Activated CD4-positive, alpha-beta T cell treated with anti-CD3 and anti-CD28 coated beads, Interleukin-2, amount 10 ng/mL, durations not matched to agents 24 days and 14 days (primary cell): ENCODE measurements at regions not wholly inside any gene's neighbourhood (a gene's known extent, or its start where the extent isn't known, plus 50 kb on each side); places are given as distances from the start of the nearest gene placed in this dataset.
"Not testable (repeated sequence)": the region's sequence is repeated elsewhere in the genome, so short reads cannot be mapped to it uniquely, and the experiment has no call there.

Experiments used
- DNase-seq: peaks from one replicate; pipeline ENCODE4 v3.0.0; 2022
- H3K27ac Mint-ChIP-seq: one replicate; pipeline ENCODE4 v1.8.0; 2022; ENCODE audit warnings: mild to moderate bottlenecking, mixed read lengths
- H3K27me3 Mint-ChIP-seq: one replicate; pipeline ENCODE4 v1.8.0; 2022; ENCODE audit warnings: mixed read lengths
- H3K36me3 Mint-ChIP-seq: one replicate; pipeline ENCODE4 v1.8.0; 2022; ENCODE audit warnings: low read depth, mild to moderate bottlenecking, mixed read lengths
- H3K4me1 Mint-ChIP-seq: one replicate; pipeline ENCODE4 v1.8.0; 2021; ENCODE audit warnings: mixed read lengths
- H3K4me3 Mint-ChIP-seq: one replicate; pipeline ENCODE4 v1.8.0; 2022; ENCODE audit warnings: mild to moderate bottlenecking, moderate library complexity, mixed read lengths
- H3K9me3 Mint-ChIP-seq: one replicate; pipeline ENCODE4 v1.8.0; 2021; ENCODE audit warnings: mixed read lengths
- intact Hi-C: fragments of 100-400 bp; cut with micrococcal nuclease; formaldehyde crosslinking; loops from one replicate; pipeline ENCODE4 v1.15.1; 2023

DNA sequence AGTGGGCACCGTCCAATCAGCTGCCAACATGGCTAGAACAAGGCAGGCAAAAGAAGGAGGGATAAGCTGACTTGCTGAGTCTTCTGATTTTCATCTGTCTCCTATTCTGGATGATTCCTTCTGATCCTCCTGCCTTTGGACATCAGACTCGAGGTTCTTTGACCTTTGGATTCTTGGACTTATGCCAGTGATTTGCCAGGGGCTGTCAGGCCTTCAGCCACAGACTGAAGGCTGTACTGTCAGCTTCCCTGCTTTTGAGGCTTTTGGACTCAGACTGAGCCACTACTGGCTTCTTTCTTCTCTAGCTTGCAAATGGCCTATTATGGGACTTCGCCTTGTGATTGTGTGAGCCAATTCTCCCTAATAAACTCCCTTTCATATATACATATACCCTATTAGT, 146.8 kb upstream of the IFNE start:
- Mint-ChIP-seq H3K9me3 (peaks cover 10% of the 10 kb centered on the region), H3K4me1 (peaks cover 11% of the 10 kb centered on the region)
- H3K27me3 Mint-ChIP-seq, H3K4me3 Mint-ChIP-seq, DNase-seq, H3K36me3 Mint-ChIP-seq, H3K27ac Mint-ChIP-seq: not testable (repeated sequence)
- intact Hi-C loops, result loop anchor here (5.0 kb wide), 1 partner anchor 58 kb away; no protein-coding TSS in a partner anchor

DNA sequence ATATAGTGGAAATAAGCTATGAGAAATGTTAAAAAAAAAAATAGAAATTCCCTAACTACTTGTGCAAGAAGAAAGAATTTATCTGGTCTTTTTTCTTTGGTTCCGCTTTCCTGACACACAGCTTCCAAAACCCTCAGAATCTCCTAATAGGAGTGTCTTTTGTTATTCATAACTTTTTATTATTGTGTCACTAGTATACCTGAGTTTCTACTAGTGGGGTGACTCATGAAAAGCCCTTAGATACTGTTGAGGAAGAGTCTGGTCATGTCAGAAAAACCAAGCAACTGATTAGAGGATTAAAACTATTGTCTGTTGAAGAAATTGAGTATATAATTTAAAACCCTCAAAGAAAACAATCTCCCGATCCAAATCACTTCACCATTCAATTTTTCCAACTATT, 152.8 kb upstream of the IFNE start:
- H3K9me3 Mint-ChIP-seq, result peaks cover 3% of the 10 kb centered on the region
- H3K36me3 Mint-ChIP-seq, result no peaks in the 10 kb centered on the region
- H3K4me1 Mint-ChIP-seq, result no peaks in the 10 kb centered on the region
- peaks cover 2% of the 10 kb centered on the region for H3K27me3 Mint-ChIP-seq
- no peak for DNase-seq
- intact Hi-C loops, result no loop called here
- no peak overlapping the region for H3K4me3 Mint-ChIP-seq
- H3K27ac Mint-ChIP-seq, result no peak overlapping the region

DNA sequence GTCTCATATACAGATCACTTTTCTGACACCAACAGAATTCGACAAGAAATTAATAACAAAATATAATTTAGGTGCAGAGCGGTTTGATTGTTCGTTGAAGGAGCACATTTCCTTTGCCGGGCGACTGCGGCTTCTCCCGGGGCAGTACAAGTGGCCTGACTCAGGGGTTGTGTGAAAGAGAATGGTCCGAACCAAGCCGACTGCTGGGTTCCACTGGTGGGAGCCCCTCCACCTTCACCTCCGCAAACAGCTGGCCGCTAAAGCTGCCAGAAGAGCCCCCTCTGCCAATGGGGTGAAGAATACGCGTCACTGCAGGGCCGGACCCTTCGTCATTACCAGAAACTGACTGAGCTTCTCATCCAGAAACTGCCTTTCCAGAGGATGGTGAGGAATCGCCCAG, 156.0 kb upstream of the IFNE start:
- H3K4me3 Mint-ChIP-seq, result no peak overlapping the region
- intact Hi-C loops, result no loop called here
- no peak for DNase-seq

DNA sequence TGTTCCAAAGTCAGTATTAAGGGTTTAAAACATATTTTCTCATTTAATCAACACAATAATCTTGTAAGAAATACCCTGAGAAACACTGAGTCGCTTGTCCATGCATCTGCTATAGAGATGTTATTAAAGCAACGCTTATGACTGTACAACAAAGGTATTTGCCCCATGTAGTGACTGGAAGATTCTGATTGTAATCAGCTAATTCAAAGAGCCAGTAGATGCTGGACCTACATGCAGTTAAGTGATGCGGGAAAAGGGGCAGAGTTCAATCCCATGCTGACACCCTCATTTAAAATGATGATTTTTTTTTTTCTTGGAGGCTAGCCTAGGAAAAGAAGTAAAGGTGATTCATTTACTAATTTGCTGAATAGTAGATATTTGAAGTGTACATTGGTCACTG, 149.3 kb upstream of the MTAP start:
- no peak overlapping the region for H3K4me3 Mint-ChIP-seq
- DNase-seq, result no peak

More for the DNA sequence above, 156.0 kb upstream of the IFNE start:
- Mint-ChIP-seq H3K36me3 (no peaks in the 10 kb centered on the region), H3K27me3 (peaks cover 10% of the 10 kb centered on the region), H3K27ac (no peak overlapping the region), H3K9me3 (peaks cover 3% of the 10 kb centered on the region), H3K4me1 (no peaks in the 10 kb centered on the region)

DNA sequence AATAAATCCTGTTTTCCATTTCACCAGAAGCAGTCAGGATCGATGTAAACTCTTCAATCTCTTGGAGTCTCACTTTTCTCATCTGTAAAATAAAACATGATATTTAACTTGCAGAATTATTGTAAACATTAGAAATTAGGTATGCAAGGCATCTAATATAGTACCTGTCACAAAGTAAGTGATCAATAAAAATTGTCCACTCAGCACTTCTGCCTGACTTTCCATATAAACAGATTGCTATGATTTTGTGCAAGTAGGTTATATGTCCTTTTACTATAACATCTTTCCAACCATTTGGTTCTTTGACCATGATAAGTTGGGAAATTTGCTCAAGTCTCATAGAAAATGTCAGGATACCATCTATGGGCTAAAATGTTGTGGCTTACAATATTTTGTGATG, 148.8 kb upstream of the MTAP start:
- intact Hi-C loops, result no loop called here
- Mint-ChIP-seq H3K27ac (no peak overlapping the region), H3K4me3 (no peak overlapping the region), H3K9me3 (peaks cover 16% of the 10 kb centered on the region), H3K27me3 (peaks cover 2% of the 10 kb centered on the region), H3K36me3 (no peaks in the 10 kb centered on the region), H3K4me1 (no peaks in the 10 kb centered on the region)
- DNase-seq, result no peak

More for the DNA sequence above, 149.3 kb upstream of the MTAP start:
- intact Hi-C loops, result no loop called here
- Mint-ChIP-seq H3K36me3 (no peaks in the 10 kb centered on the region), H3K4me1 (no peaks in the 10 kb centered on the region), H3K27me3 (peaks cover 2% of the 10 kb centered on the region), H3K27ac (no peak overlapping the region), H3K9me3 (peaks cover 16% of the 10 kb centered on the region)

DNA sequence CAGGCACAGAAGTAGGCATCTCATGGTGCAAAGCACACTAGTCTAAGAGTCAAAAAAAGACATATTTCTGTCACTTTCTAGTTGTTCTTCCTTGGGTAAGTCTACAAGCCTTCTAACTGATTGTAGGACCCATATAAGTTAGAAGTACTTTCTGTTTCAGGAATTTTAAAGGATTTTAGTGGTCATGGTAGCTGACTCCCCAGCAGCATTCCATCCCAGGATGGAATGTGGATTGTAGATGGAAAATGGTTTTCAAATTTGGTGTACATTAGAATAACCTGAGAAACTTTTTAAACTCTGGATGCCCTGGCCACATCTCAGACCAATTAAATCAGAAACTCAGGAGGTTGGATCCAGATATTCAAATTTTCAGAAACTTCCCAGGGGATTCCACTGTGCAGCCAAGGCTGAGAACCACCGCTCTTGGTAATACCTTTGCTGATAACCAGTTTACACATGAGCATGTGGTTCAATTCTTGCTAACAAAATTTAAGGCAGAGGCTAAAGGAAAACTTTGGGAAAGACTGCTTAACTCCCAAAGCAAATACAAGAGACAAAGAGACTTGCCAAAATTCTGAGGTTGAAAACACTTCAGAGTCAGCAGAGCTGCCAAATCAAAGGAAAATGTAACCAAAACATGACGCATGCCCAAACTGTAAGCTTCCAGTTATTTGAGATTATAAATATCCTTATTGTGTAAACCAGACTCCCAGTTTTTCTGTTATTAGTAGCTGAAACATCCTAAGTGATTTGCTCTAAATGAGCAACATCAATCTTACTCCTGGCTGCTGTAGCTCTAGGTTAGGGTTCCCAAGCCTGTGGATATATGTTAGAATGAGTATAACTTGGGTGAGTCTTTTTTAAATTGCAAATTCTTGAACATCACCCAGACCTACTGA, 145.4 kb upstream of the MTAP start:
- intact Hi-C loops, result no loop called here
- no peak overlapping the region for H3K27ac Mint-ChIP-seq
- peaks cover 2% of the 10 kb centered on the region for H3K27me3 Mint-ChIP-seq
- no peaks in the 10 kb centered on the region for H3K4me1 Mint-ChIP-seq
- no peak overlapping the region for H3K4me3 Mint-ChIP-seq
- H3K9me3 Mint-ChIP-seq, result no peaks in the 10 kb centered on the region
- H3K36me3 Mint-ChIP-seq, result no peaks in the 10 kb centered on the region
- DNase-seq, result no peak

DNA sequence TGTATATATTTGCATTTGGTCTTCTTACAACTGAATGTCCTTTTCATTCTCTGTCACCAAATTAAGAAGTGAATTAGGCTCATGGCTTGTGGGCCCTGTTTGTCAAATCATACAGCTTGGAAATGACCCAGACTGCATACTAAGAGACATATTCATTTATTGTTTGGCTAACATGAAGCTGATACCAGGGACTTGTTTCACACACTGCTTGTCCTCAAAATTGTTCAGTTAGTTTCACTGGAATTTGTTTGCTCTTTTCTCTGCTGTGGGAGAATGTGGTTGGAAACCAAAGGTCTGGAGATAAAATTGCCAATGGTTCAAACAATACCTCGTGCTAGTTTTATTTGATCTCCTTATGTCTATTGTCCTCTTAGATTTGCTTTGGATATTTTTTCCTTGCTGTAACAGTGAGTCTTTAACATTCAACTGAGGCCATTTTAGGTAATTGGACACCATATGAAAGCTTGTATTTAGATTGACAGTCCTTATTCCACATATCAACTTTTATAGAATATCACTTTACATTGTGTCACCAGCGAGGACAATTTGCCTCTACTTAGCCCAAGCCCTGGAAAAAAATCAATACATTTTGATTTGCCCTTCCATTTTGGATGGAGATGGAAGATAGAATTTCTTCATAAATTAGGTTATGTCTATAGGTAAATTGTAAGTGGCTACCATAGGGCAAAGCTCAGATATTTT, 144.3 kb upstream of the MTAP start:
- no peak for DNase-seq
- Mint-ChIP-seq H3K27ac (no peak overlapping the region), H3K27me3 (peaks cover 2% of the 10 kb centered on the region), H3K9me3 (no peaks in the 10 kb centered on the region), H3K4me1 (no peaks in the 10 kb centered on the region), H3K36me3 (no peaks in the 10 kb centered on the region), H3K4me3 (no peak overlapping the region)
- intact Hi-C loops, result no loop called here

DNA sequence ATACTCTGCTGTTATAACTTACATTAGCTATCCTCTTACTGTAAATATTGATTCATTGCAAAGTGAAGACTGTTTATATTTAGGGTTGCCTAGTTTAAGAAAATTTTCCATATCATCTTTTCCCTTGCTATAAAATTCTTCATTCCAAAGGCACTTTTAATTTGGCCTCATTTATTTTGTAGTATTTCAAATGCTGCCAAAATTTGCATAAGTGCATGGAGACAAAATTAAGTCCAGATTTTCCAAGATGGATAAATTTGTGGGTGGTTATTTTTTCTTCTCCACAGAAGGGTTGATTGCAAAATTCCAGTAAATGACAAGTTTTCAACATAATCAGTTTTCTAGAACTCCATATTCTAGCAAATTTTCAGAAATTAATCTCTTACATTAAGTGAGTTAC, 141.5 kb upstream of the MTAP start:
- Mint-ChIP-seq H3K27ac (no peak overlapping the region), H3K4me3 (no peak overlapping the region), H3K4me1 (no peaks in the 10 kb centered on the region), H3K27me3 (peaks cover 2% of the 10 kb centered on the region), H3K9me3 (no peaks in the 10 kb centered on the region), H3K36me3 (no peaks in the 10 kb centered on the region)
- DNase-seq, result no peak
- intact Hi-C loops, result no loop called here

DNA sequence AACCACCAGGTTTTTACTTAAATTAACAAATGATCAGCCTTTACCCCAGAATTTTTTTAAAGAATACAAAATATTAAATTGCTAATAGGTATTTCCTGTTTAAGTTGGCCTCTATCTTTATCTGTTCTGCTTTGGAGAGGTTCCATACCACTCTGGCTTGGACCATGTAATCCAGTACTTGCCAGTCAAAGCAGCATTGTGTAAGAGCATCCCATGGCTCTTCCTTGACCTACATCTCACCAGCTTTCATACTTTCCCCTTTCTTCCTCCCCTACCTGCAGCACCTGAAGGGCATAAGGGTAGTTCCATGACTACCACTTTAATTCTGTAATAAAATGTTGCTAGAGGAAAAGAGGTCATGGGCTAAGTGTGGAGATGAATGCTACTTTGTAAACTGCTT, 140.8 kb upstream of the MTAP start:
- H3K27ac Mint-ChIP-seq, result no peak overlapping the region
- no peak for DNase-seq
- no peaks in the 10 kb centered on the region for H3K4me1 Mint-ChIP-seq
- no peak overlapping the region for H3K4me3 Mint-ChIP-seq
- peaks cover 2% of the 10 kb centered on the region for H3K27me3 Mint-ChIP-seq
- intact Hi-C loops, result no loop called here
- H3K9me3 Mint-ChIP-seq, result no peaks in the 10 kb centered on the region
- H3K36me3 Mint-ChIP-seq, result no peaks in the 10 kb centered on the region

DNA sequence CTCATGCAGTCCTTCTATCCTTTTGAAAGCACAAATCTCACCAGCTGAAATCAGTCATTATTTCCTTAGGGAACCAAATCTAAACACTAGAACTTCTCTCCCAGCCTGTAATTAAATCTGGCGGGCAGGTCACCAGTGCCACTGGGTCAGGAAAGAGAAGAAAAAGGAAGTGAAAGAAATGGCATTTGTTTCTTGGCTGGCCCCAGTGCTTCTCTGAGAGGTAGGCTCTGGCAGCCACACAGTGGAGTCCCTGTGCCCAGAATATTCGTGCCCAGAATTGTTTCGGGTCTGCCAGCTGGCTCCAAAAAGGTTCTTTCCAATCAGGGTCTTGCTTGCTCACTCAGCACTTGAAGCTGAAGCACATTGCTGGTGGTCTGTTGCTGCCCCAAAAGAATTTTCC, 133.9 kb upstream of the MTAP start:
- DNase-seq, result no peak
- intact Hi-C loops, result no loop called here
- peaks cover 2% of the 10 kb centered on the region for H3K27me3 Mint-ChIP-seq
- H3K9me3 Mint-ChIP-seq, result peaks cover 4% of the 10 kb centered on the region
- H3K4me3 Mint-ChIP-seq, result no peak overlapping the region
- peaks cover 3% of the 10 kb centered on the region for H3K4me1 Mint-ChIP-seq
- H3K36me3 Mint-ChIP-seq, result no peaks in the 10 kb centered on the region
- H3K27ac Mint-ChIP-seq, result no peak overlapping the region

DNA sequence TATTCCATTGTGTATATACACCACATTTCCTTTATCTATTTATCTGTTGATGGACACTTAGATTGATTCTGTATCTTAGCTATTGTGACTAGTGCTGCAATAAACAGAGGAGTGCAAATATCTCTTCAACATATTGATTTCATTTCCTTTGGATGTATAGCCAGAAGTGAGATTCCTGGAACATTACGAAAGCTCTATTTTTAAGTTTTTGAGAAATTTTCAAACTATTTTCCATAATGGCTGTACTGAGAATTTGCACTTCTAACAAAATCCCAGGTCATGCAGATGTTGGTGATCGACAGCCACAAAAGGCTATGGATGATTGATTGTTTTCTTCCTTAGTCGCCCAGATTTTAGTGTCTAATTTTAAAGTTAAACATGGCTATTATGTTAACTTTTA, 132.7 kb upstream of the MTAP start:
- H3K9me3 Mint-ChIP-seq, result peaks cover 4% of the 10 kb centered on the region
- no peak for DNase-seq
- intact Hi-C loops, result no loop called here
- H3K4me1 Mint-ChIP-seq, result peaks cover 3% of the 10 kb centered on the region
- no peak overlapping the region for H3K4me3 Mint-ChIP-seq
- no peaks in the 10 kb centered on the region for H3K36me3 Mint-ChIP-seq
- H3K27ac Mint-ChIP-seq, result no peak overlapping the region
- peaks cover 5% of the 10 kb centered on the region for H3K27me3 Mint-ChIP-seq

DNA sequence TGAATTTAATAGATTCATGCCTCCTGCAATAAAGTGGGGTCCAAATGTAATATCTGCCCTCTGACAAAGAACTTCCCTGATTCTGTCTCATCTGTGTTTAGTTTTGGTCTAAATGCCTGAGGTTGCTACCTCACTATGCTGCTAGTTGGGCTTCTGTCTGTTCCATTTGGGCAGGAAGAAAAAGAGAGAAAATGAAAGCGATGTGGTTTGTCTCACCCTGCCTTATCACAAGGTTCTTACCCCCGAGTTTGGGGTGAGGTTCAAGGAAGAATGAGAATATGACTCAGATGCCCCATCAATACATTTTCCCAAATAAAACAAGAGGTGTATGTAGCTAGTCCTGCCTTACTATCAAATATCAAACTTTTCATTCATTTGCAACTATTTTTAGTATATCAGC, 132.1 kb upstream of the MTAP start:
- Mint-ChIP-seq H3K9me3 (peaks cover 4% of the 10 kb centered on the region), H3K4me3 (no peak overlapping the region), H3K36me3 (no peaks in the 10 kb centered on the region), H3K4me1 (peaks cover 3% of the 10 kb centered on the region), H3K27ac (no peak overlapping the region), H3K27me3 (peaks cover 5% of the 10 kb centered on the region)
- peak; percentile 62 for DNase-seq
- intact Hi-C loops, result no loop called here

DNA sequence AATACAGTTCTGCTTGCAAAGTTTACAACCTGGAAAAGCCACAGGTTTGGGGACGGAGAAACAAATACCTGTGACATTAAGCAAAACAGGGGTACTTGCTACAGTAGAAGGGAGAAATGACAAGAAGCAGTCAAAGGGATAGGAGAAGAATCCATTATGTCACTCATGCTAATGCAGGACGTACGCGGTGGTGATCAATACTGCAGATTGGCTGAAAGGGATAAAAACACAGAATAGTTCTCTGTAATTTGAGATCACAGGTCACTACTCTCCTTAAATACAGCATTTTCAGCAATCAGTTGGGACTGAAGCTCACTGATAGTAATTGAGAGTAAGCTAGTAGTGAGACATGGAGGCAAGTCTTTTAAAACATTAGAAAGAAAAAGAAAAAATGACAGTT, 130.3 kb upstream of the MTAP start:
- Mint-ChIP-seq H3K4me1 (peaks cover 3% of the 10 kb centered on the region), H3K27ac (no peak overlapping the region), H3K27me3 (peaks cover 8% of the 10 kb centered on the region), H3K4me3 (no peak overlapping the region), H3K36me3 (no peaks in the 10 kb centered on the region), H3K9me3 (peaks cover 4% of the 10 kb centered on the region)
- DNase-seq, result no peak
- intact Hi-C loops, result no loop called here

DNA sequence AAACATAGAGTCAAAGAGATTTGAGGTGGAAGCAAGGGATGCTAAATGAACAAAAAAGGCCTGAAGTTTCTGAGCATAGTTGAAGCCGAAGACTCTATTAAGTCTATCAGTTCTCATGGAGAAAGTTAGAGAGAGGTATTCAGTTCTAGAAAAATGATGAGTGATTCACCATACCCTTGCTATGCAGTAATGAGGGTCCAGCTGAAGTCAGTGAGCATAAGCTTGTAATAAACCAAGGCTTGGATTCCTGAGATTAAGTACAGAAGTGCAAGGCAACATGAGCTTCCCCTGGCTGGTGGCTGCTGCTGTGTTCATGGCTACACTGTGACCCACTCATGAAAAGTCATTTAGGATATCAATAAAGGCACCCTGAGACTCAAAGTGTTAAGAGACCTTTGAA, 129.7 kb upstream of the MTAP start:
- Mint-ChIP-seq H3K4me3 (no peak overlapping the region), H3K36me3 (no peaks in the 10 kb centered on the region), H3K9me3 (peaks cover 4% of the 10 kb centered on the region), H3K27me3 (peaks cover 8% of the 10 kb centered on the region), H3K27ac (no peak overlapping the region), H3K4me1 (peaks cover 3% of the 10 kb centered on the region)
- intact Hi-C loops, result no loop called here
- DNase-seq, result no peak
